ENCODE measurements at regions not wholly inside any gene's neighbourhood (a gene's known extent, or its start where the extent isn't known, plus 50 kb on each side); places are given as distances from the start of the nearest gene placed in this dataset.

GRCh38 chr7:153023194-153023592, 263.6 kb downstream of the ACTR3B start:
- 65 to 78% methylated on average over 7 of the region's 7 CpGs for WGBS, 2 donors
- FAIRE-seq (no peak), DNase-seq (no peak), ATAC-seq (no peak)
- TF ChIP-seq CTCF (IDR thresholded peaks at IDR 0.05), result no peak
- Histone ChIP-seq H3K36me3 (no peaks in the 10 kb centered on the region), H3K9me3 (no peaks in the 10 kb centered on the region), H3K27ac (no peak overlapping the region), H3K27me3 (no peaks in the 10 kb centered on the region), H3K4me1 (no peaks in the 10 kb centered on the region), H3K4me3 (no peak overlapping the region)
- intact Hi-C loops (cut with DNase I), result no loop called here

- Histone ChIP-seq H3K36me3 (no peaks in the 10 kb centered on the region), H3K4me3 (no peak overlapping the region), H3K4me1 (no peaks in the 10 kb centered on the region), H3K27ac (no peak overlapping the region), H3K9me3 (no peaks in the 10 kb centered on the region), H3K27me3 (no peaks in the 10 kb centered on the region)
- WGBS, 2 donors, result 71 to 73% methylated on average over 11 of the region's 11 CpGs
- no peak for TF ChIP-seq CTCF (IDR thresholded peaks at IDR 0.05)
- intact Hi-C loops (cut with DNase I), result no loop called here
- ATAC-seq, result no peak
- no peak for DNase-seq
- FAIRE-seq, result no peak
Measured at GRCh38 chr7:153027210-153027609, 267.7 kb downstream of the ACTR3B start.

- no peaks in the 10 kb centered on the region for H3K9me3 ChIP-seq
- WGBS, 2 donors, result 85 to 87% methylated on average over 13 of the region's 13 CpGs
- no peak for FAIRE-seq
- DNase-seq, result no peak
- H3K4me1 ChIP-seq, result no peaks in the 10 kb centered on the region
- H3K36me3 ChIP-seq, result no peaks in the 10 kb centered on the region
- intact Hi-C loops (cut with DNase I), result no loop called here
- no peak for TF ChIP-seq CTCF (IDR thresholded peaks at IDR 0.05)
- no peak for ATAC-seq
- no peak overlapping the region for H3K4me3 ChIP-seq
- no peaks in the 10 kb centered on the region for H3K27me3 ChIP-seq
- no peak overlapping the region for H3K27ac ChIP-seq
Measured at GRCh38 chr7:153027904-153028303, 268.4 kb downstream of the ACTR3B start.

- intact Hi-C loops (cut with DNase I), result no loop called here
- no peak for TF ChIP-seq CTCF (IDR thresholded peaks at IDR 0.05)
- DNase-seq, result no peak
- Histone ChIP-seq H3K36me3 (no peaks in the 10 kb centered on the region), H3K9me3 (no peaks in the 10 kb centered on the region), H3K4me1 (no peaks in the 10 kb centered on the region), H3K27ac (no peak overlapping the region), H3K4me3 (no peak overlapping the region), H3K27me3 (no peaks in the 10 kb centered on the region)
- ATAC-seq, result no peak
- 47 to 72% methylated on average over 5 of the region's 5 CpGs for WGBS, 2 donors
- FAIRE-seq, result no peak
Measured at GRCh38 chr7:153030976-153031375, 271.4 kb downstream of the ACTR3B start.

- Histone ChIP-seq H3K4me1 (no peaks in the 10 kb centered on the region), H3K27ac (no peak overlapping the region), H3K36me3 (no peaks in the 10 kb centered on the region), H3K9me3 (no peaks in the 10 kb centered on the region), H3K4me3 (no peak overlapping the region), H3K27me3 (no peaks in the 10 kb centered on the region)
- intact Hi-C loops (cut with DNase I), result no loop called here
- no peak for TF ChIP-seq CTCF (IDR thresholded peaks at IDR 0.05)
- DNase-seq, result no peak
- WGBS, 2 donors, result 37 to 40% methylated on average over 8 of the region's 8 CpGs
- FAIRE-seq, result no peak
- ATAC-seq, result no peak
Measured at GRCh38 chr7:153034791-153035190, 275.2 kb downstream of the ACTR3B start.

All from pancreas (tissue), 10 donors.